Epithelial cell of proximal tubule (primary cell): ENCODE measurements at regions not wholly inside any gene's neighbourhood (a gene's known extent, or its start where the extent isn't known, plus 50 kb on each side); places are given as distances from the start of the nearest gene placed in this dataset.

Source experiments
- DNase-seq: peaks from one replicate; pipeline ENCODE4 v3.0.0-alpha.2; 2011; ENCODE audit warnings: low read depth
- H3K4me3 ChIP-seq: 2 replicates; pipeline ENCODE4 v1.5.1; 2011; ENCODE audit warnings: low read depth, mild to moderate bottlenecking, low read length
- CTCF ChIP-seq: conservative IDR thresholded peaks from 2 replicates; pipeline ENCODE4 v1.5.1; 2012; ENCODE audit warnings: low read depth, mild to moderate bottlenecking, low read length

- DNase-seq = no peak
- H3K4me3 ChIP-seq = no peak overlapping the region
- no peak for TF ChIP-seq CTCF
These were observed 126.5 kb upstream of the GDNF start for GRCh38 chr5:37966291-37966690.

- no peak overlapping the region for H3K4me3 ChIP-seq
- no peak for TF ChIP-seq CTCF
- DNase-seq = no peak
These were observed 122.5 kb upstream of the GDNF start for GRCh38 chr5:37962389-37962788.

- DNase-seq = no peak
These were observed 117.4 kb upstream of the GDNF start for GRCh38 chr5:37957218-37957617.

GRCh38 chr5:37955748-37956147 lies 115.9 kb upstream of the GDNF start:
- DNase-seq = no peak
- H3K4me3 ChIP-seq = no peak overlapping the region
- TF ChIP-seq CTCF = no peak

More at GRCh38 chr5:37957218-37957617, 117.4 kb upstream of the GDNF start:
- TF ChIP-seq CTCF = no peak
- no peak overlapping the region for H3K4me3 ChIP-seq

GRCh38 chr5:37954561-37954960 lies 114.7 kb upstream of the GDNF start:
- DNase-seq = no peak
- TF ChIP-seq CTCF = no peak
- H3K4me3 ChIP-seq = no peak overlapping the region

- H3K4me3 ChIP-seq = no peak overlapping the region
- TF ChIP-seq CTCF = no peak
- no peak for DNase-seq
These were observed 112.3 kb upstream of the GDNF start for GRCh38 chr5:37951946-37952721.

GRCh38 chr5:37950436-37950835 lies 110.6 kb upstream of the GDNF start:
- H3K4me3 ChIP-seq = no peak overlapping the region
- no peak for TF ChIP-seq CTCF
- DNase-seq = no peak
